Activated B cell treated with CpG ODN at 0.5 μM for 24 hours (primary cell): ENCODE measurements at regions not wholly inside any gene's neighbourhood (a gene's known extent, or its start where the extent isn't known, plus 50 kb on each side); places are given as distances from the start of the nearest gene placed in this dataset.

Experiments used
- ATAC-seq: fragments of 200-7000 bp; cut with Tn5 transposase; one replicate; pipeline ENCODE4 v1.10.0; 2021; ENCODE audit warnings: low read depth, mild to moderate bottlenecking, moderate library complexity
- CTCF ChIA-PET: fragments of 350-600 bp; sonication (Branson Sonifier 250); formaldehyde crosslinking; loops from one replicate; lab custom pipeline; 2021; ENCODE audit warnings: antibody characterized with exemption; lab: Charles Lee
- POLR2A ChIA-PET: fragments of 350-600 bp; sonication (Branson Sonifier 250); formaldehyde crosslinking; loops from one replicate; lab custom pipeline; 2021; ENCODE audit warnings: antibody characterized with exemption; lab: Charles Lee
- DNase-seq: peaks from one replicate; pipeline ENCODE4 v3.0.0; 2022
- H3K27ac Mint-ChIP-seq: one replicate; pipeline ENCODE4 v1.8.0; 2020; ENCODE audit warnings: mixed read lengths
- H3K27me3 Mint-ChIP-seq: one replicate; pipeline ENCODE4 v1.8.0; 2021; ENCODE audit warnings: mixed read lengths
- H3K36me3 Mint-ChIP-seq: one replicate; pipeline ENCODE4 v1.8.0; 2021; ENCODE audit warnings: low read depth, mixed read lengths
- H3K4me1 Mint-ChIP-seq: one replicate; pipeline ENCODE4 v1.8.0; 2021; ENCODE audit warnings: mixed read lengths
- H3K4me3 Mint-ChIP-seq: one replicate; pipeline ENCODE4 v1.8.0; 2020; ENCODE audit warnings: mild to moderate bottlenecking, mixed read lengths
- H3K9me3 Mint-ChIP-seq: one replicate; pipeline ENCODE4 v1.8.0; 2020; ENCODE audit warnings: mixed read lengths
- intact Hi-C: fragments of 100-400 bp; cut with micrococcal nuclease; formaldehyde crosslinking; loops from one replicate; pipeline ENCODE4 v1.15.1; 2024
- TF ChIP-seq, protein P1 (sequence below): fragments of 200-600 bp; IDR thresholded peaks from one replicate; pipeline ENCODE4 v1.8.0; 2022; ENCODE audit warnings: antibody characterized with exemption, mild to moderate bottlenecking

GRCh38 chr6:106773522-106773921 lies 144.1 kb downstream of the QRSL1 start:
- Mint-ChIP-seq H3K36me3 (peaks cover 5% of the 10 kb centered on the region), H3K27ac (no peak overlapping the region), H3K27me3 (no peaks in the 10 kb centered on the region), H3K9me3 (peaks cover 12% of the 10 kb centered on the region), H3K4me3 (no peak overlapping the region), H3K4me1 (no peaks in the 10 kb centered on the region)
- ChIA-PET POLR2A (no interaction called here), CTCF (no interaction called here)
- ATAC-seq (no peak), DNase-seq (no peak)
- TF ChIP-seq, protein P1, sequence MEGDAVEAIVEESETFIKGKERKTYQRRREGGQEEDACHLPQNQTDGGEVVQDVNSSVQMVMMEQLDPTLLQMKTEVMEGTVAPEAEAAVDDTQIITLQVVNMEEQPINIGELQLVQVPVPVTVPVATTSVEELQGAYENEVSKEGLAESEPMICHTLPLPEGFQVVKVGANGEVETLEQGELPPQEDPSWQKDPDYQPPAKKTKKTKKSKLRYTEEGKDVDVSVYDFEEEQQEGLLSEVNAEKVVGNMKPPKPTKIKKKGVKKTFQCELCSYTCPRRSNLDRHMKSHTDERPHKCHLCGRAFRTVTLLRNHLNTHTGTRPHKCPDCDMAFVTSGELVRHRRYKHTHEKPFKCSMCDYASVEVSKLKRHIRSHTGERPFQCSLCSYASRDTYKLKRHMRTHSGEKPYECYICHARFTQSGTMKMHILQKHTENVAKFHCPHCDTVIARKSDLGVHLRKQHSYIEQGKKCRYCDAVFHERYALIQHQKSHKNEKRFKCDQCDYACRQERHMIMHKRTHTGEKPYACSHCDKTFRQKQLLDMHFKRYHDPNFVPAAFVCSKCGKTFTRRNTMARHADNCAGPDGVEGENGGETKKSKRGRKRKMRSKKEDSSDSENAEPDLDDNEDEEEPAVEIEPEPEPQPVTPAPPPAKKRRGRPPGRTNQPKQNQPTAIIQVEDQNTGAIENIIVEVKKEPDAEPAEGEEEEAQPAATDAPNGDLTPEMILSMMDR = no peak
- intact Hi-C loops = no loop called here

- Mint-ChIP-seq H3K9me3 (peaks cover 12% of the 10 kb centered on the region), H3K4me1 (no peaks in the 10 kb centered on the region), H3K27me3 (no peaks in the 10 kb centered on the region), H3K4me3 (no peak overlapping the region), H3K27ac (no peak overlapping the region), H3K36me3 (peaks cover 5% of the 10 kb centered on the region)
- ATAC-seq (no peak), DNase-seq (no peak)
- ChIA-PET CTCF (no interaction called here), POLR2A (no interaction called here)
- intact Hi-C loops = no loop called here
- TF ChIP-seq, protein P1 = no peak
Observed at GRCh38 chr6:106772270-106773142, 143.1 kb downstream of the QRSL1 start.

DNA sequence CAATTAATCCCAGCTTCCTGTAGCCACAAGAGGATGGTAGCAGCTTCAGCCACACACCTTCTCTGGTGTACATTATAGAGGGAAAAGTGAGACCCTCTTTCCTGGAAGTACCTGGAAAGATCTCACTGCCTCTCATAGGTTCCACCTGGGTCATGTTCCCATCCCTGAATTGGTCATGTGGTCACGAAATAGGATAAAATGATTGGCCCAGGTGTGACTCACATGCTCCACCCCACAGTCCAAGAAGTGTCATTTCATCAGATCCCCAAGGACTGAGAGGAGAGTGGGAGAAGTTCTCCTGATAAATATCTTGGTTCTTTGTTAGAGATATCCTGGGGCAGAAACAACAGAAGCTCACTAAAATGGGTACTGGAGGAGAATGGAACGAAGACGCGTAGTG lies 142.4 kb downstream of the QRSL1 start:
- POLR2A ChIA-PET = no interaction called here
- H3K27ac Mint-ChIP-seq = no peak overlapping the region
- ATAC-seq (no peak), DNase-seq (no peak)
- TF ChIP-seq, protein P1 = no peak
- no peaks in the 10 kb centered on the region for H3K27me3 Mint-ChIP-seq
- no peaks in the 10 kb centered on the region for H3K4me1 Mint-ChIP-seq
- H3K4me3 Mint-ChIP-seq = no peak overlapping the region
- intact Hi-C loops = no loop called here
- CTCF ChIA-PET = no interaction called here
- peaks cover 12% of the 10 kb centered on the region for H3K9me3 Mint-ChIP-seq
- peaks cover 5% of the 10 kb centered on the region for H3K36me3 Mint-ChIP-seq

DNA sequence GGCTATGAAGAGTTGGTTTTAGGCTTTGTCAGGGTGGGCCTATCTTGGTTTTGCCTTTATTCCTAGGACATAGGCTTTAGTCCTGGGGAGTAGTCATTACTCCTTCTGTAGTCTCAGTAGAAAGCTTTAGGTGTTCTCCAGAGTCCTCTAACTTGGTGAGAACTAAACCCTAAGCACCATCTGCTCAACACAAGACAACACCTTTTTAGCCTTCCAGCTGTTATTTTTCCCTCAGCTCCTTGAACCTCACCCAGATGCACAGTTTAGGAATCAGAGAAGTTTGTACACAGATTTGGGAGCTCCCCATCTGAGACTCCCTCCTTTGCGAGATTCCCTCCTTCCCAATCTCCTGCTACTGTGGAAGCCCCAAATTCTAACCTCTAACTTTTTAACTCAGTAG lies 141.3 kb downstream of the QRSL1 start:
- H3K27ac Mint-ChIP-seq = no peak overlapping the region
- peaks cover 12% of the 10 kb centered on the region for H3K9me3 Mint-ChIP-seq

DNA sequence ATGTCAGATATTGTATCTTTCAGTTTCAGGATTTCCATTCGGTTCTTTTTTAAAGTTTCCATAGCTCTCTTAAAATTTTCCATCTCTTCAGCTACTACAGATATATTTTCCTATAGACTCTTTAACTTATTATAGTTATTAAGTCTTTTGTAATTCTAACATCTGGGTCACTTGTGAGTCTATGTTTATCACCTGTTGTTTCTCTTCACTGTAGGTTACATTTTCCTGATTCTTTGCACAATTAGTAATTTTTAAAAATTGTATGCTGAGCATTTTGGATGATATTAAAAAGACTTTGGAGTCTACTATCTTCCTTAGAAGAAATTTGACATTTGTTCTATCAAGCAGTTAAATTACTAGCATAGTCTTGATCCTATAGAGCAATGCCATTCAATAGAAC lies 140.7 kb downstream of the QRSL1 start:
- POLR2A ChIA-PET = no interaction called here
- no peaks in the 10 kb centered on the region for H3K27me3 Mint-ChIP-seq
- no peak for DNase-seq
- intact Hi-C loops = no loop called here
- peaks cover 12% of the 10 kb centered on the region for H3K9me3 Mint-ChIP-seq
- H3K36me3 Mint-ChIP-seq = peaks cover 5% of the 10 kb centered on the region
- TF ChIP-seq, protein P1 = no peak
- CTCF ChIA-PET = no interaction called here
- H3K4me3 Mint-ChIP-seq = no peak overlapping the region
- ATAC-seq = no peak
- no peaks in the 10 kb centered on the region for H3K4me1 Mint-ChIP-seq
- no peak overlapping the region for H3K27ac Mint-ChIP-seq

More for the DNA sequence above, 141.3 kb downstream of the QRSL1 start:
- ChIA-PET CTCF (no interaction called here), POLR2A (no interaction called here)
- Mint-ChIP-seq H3K4me1 (no peaks in the 10 kb centered on the region), H3K27me3 (no peaks in the 10 kb centered on the region), H3K4me3 (no peak overlapping the region), H3K36me3 (peaks cover 5% of the 10 kb centered on the region)
- ATAC-seq = no peak
- TF ChIP-seq, protein P1 = no peak
- intact Hi-C loops = no loop called here
- DNase-seq = no peak
